ENCODE measurements at regions not wholly inside any gene's neighbourhood (a gene's known extent, or its start where the extent isn't known, plus 50 kb on each side); places are given as distances from the start of the nearest gene placed in this dataset.

DNA sequence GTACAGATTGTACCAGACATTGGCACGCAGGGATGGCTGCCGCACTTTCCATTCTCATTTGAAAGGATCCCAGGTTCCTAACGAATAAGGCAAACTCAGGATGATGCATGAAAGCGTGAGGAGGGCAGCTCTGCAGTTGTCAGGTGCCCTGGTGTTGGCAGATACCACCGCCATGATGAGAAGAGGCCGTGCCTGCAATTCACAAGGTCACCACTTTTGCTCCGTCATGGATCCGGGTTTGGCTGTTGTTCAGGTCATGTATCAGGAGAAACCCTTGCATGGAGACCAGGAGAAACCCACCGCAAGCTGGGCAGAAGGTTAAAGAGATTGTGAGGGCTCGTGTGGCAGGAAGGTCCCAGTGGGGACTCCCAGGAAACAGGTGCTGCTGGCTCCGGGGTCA lies 233.2 kb downstream of the KLF6 start:
- TF ChIP-seq, protein P1, sequence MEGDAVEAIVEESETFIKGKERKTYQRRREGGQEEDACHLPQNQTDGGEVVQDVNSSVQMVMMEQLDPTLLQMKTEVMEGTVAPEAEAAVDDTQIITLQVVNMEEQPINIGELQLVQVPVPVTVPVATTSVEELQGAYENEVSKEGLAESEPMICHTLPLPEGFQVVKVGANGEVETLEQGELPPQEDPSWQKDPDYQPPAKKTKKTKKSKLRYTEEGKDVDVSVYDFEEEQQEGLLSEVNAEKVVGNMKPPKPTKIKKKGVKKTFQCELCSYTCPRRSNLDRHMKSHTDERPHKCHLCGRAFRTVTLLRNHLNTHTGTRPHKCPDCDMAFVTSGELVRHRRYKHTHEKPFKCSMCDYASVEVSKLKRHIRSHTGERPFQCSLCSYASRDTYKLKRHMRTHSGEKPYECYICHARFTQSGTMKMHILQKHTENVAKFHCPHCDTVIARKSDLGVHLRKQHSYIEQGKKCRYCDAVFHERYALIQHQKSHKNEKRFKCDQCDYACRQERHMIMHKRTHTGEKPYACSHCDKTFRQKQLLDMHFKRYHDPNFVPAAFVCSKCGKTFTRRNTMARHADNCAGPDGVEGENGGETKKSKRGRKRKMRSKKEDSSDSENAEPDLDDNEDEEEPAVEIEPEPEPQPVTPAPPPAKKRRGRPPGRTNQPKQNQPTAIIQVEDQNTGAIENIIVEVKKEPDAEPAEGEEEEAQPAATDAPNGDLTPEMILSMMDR (IDR thresholded peaks at IDR 0.05; ENCODE audit: low read length, missing control alignments), result no peak
- no peak overlapping the region for H3K4me3 ChIP-seq (replicated peaks; ENCODE audit: low read depth, low read length)
- no peak for DNase-seq (ENCODE audit: low read depth)

DNA sequence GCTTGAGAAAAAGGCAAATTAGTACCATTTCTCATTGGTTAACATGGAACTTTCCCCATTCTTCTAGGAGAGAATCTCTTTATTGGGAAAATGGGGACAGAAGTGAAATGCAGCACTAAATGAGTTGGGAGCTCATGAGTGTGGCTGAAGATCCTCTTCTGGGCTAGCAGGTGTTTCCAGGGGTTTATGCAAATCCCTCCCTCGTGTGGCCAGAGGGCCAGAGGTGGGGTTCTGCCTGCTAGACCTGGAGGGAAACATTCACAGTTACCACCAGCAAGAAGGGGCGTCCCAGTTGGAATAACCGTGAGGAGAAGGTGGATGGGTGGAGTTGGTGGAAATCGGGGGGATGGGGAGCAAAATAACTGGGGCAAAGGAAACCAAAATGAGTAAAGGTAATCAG lies 235.9 kb downstream of the KLF6 start:
- DNase-seq (ENCODE audit: low read depth), result no peak
- no peak overlapping the region for H3K4me3 ChIP-seq (replicated peaks; ENCODE audit: low read depth, low read length)
- TF ChIP-seq, protein P1 (IDR thresholded peaks at IDR 0.05; ENCODE audit: low read length, missing control alignments), result no peak

DNA sequence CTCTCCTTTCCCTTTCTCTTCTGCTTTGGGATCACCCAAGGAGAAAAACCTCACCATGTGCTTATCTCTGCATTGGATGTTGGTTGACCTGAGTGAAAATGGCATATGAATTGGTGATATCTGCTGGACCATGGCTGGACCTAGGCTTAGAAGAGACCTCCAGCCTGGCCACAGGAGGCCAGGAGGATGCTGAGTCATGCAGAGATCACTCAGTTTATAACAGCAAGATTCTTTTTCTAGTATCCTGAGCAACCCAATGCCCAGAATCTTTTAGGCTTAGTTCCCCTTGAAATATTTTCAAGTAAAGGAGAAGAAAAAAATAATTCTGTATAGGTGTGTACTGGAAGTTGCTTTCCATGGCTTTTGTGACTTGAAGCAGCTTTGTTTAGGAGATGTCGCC lies 236.3 kb downstream of the KLF6 start:
- DNase-seq (ENCODE audit: low read depth), result no peak
- no peak overlapping the region for H3K4me3 ChIP-seq (replicated peaks; ENCODE audit: low read depth, low read length)
- TF ChIP-seq, protein P1 (IDR thresholded peaks at IDR 0.05; ENCODE audit: low read length, missing control alignments), result no peak

DNA sequence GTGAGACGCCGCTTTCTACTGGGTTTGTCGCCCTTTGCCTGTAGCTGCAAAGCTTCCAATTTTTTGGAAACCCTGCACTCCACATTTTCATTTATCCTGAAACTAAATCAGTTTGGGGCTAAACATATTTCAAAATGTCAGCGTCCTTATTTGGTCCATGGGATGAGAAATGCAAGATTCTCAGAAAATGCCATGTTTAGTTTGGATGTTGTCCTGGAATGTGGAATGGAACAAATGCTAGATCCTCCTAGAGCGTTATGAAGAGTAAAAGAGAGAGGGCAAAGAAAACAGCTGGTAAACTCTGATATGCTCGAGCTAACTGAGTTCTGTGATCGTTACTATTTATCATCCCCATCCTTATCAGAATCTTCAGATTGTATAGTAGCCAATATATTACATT lies 236.9 kb downstream of the KLF6 start:
- peak; percentile 47 for DNase-seq (ENCODE audit: low read depth)
- no peak overlapping the region for H3K4me3 ChIP-seq (replicated peaks; ENCODE audit: low read depth, low read length)
- TF ChIP-seq, protein P1 (IDR thresholded peaks at IDR 0.05; ENCODE audit: low read length, missing control alignments), result no peak

DNA sequence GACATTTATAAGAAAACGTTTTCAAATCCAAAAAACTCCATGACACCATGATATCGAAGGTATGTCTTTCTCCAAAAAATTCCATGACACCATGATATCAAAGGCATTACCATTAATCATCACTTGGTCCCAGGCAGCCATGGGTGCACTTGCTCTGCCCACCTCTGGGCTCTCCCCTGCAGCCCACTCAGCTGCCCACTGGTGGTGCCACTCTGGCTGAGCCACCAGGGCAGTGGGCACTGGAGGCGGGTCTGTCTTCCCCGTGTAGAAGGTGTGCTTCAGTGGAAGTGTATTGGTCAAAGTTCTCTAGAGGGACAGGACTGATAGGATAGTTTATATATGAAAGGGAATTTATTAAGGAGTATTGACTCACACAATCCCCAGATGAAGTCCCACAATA lies 240.4 kb downstream of the KLF6 start:
- H3K4me3 ChIP-seq (replicated peaks; ENCODE audit: low read depth, low read length), result no peak overlapping the region
- TF ChIP-seq, protein P1 (IDR thresholded peaks at IDR 0.05; ENCODE audit: low read length, missing control alignments), result no peak
- DNase-seq (ENCODE audit: low read depth), result no peak

DNA sequence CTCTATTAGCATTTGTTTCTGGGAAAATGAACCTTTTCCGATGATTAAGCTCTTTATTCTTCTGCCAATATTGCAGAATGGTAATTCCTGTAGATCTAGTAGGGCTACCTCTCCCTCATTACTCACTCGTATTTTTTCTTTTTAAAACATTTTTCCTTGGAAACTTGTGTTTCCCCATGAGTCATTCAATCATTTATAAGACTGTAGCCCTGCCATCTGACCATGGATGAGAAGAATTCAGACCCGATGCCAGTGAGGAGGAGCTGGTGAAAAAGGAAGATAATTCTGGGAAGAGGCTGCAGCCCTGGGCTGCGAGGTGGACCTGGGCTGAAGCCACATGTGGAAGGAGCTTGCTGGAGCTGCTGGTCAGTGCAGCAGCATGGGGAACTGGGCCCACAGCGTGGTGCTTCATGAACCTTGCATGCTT lies 242.8 kb downstream of the KLF6 start:
- H3K4me3 ChIP-seq (replicated peaks; ENCODE audit: low read depth, low read length), result no peak overlapping the region
- DNase-seq (ENCODE audit: low read depth), result peak; percentile 73
- TF ChIP-seq, protein P1 (IDR thresholded peaks at IDR 0.05; ENCODE audit: low read length, missing control alignments), result no peak

DNA sequence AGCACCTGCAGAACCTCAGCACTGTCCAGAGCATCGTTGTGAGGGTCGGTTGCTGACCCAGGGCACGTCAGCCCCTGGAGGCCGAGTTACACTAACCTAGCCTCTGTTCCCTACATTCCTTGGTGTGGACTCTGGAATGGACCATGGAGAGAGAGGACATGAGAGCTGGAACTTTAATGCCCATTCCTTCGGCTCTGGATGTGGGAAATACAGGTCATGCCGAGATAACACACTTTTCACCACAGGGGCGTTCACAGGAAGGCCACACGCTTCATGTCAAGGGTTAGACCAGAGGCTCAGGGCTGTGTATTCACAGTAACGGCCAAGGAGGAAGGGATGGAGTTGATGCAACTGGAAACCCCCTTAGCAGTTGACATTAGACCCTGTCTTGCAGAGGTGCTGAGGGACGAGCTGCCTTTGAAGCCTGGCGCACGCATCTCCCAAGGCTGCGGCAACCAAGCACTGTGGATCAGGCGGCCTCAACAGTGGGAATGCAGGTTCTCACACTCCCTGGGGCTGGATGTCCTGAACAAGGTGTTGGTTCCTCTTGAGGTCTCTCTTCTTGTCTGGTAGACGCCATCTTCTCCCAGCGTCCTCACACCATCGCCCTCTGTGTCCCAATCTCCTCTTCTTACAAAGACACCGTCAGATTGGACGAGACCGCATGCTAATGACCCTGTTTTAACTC lies 245.2 kb downstream of the KLF6 start:
- TF ChIP-seq, protein P1 (IDR thresholded peaks at IDR 0.05; ENCODE audit: low read length, missing control alignments), result no peak
- DNase-seq (ENCODE audit: low read depth), result no peak
- no peak overlapping the region for H3K4me3 ChIP-seq (replicated peaks; ENCODE audit: low read depth, low read length)
